Endodermal cell (in vitro differentiated cells): ENCODE measurements at regions not wholly inside any gene's neighbourhood (a gene's known extent, or its start where the extent isn't known, plus 50 kb on each side); places are given as distances from the start of the nearest gene placed in this dataset.

Source experiments
- DNase-seq: peaks from one replicate; pipeline ENCODE4 v3.0.0-alpha.2; 2017
- H3K27ac ChIP-seq: 2 replicates; pipeline ENCODE4 v1.5.1; 2013; ENCODE audit warnings: mild to moderate bottlenecking, low read depth, low read length, moderate library complexity
- H3K27me3 ChIP-seq: 2 replicates; pipeline ENCODE4 v1.6.1; 2013; ENCODE audit warnings: mild to moderate bottlenecking, low read length, moderate library complexity; ENCODE audit not compliant: insufficient read depth, control insufficient read depth, poor library complexity, severe bottlenecking
- H3K36me3 ChIP-seq: 2 replicates; pipeline ENCODE4 v1.7.0; 2013; ENCODE audit warnings: mild to moderate bottlenecking, low read length, moderate library complexity; ENCODE audit not compliant: control insufficient read depth, insufficient read depth
- H3K4me1 ChIP-seq: one replicate; pipeline ENCODE4 v1.7.0; 2013; ENCODE audit warnings: low read length; ENCODE audit not compliant: control insufficient read depth, insufficient read depth
- H3K4me3 ChIP-seq: 2 replicates; pipeline ENCODE4 v1.5.1; 2013; ENCODE audit warnings: mild to moderate bottlenecking, low read length, moderate library complexity
- H3K9ac ChIP-seq: 2 replicates; pipeline ENCODE4 v1.6.1; 2013; ENCODE audit warnings: mild to moderate bottlenecking, low read length, moderate library complexity; ENCODE audit not compliant: poor library complexity, severe bottlenecking; ENCODE audit errors: extremely low read depth
- H3K9me3 ChIP-seq: 2 replicates; pipeline ENCODE4 v1.6.1; 2013; ENCODE audit warnings: mild to moderate bottlenecking, low read length, moderate library complexity; ENCODE audit not compliant: control insufficient read depth
- H3K27ac Mint-ChIP-seq: 2 replicates; pipeline ENCODE4 v1.8.0; 2020; ENCODE audit warnings: mixed read lengths
- H3K27me3 Mint-ChIP-seq: 2 replicates; pipeline ENCODE4 v1.8.0; 2021; ENCODE audit warnings: mild to moderate bottlenecking, mixed read lengths; ENCODE audit not compliant: insufficient read depth
- H3K36me3 Mint-ChIP-seq: 2 replicates; pipeline ENCODE4 v1.8.0; 2020; ENCODE audit warnings: low read depth, mixed read lengths
- H3K4me1 Mint-ChIP-seq: 2 replicates; pipeline ENCODE4 v1.8.0; 2020; ENCODE audit warnings: mixed read lengths
- H3K4me3 Mint-ChIP-seq: 2 replicates; pipeline ENCODE4 v1.8.0; 2020; ENCODE audit warnings: mild to moderate bottlenecking, moderate library complexity, mixed read lengths
- H3K9me3 Mint-ChIP-seq: 2 replicates; pipeline ENCODE4 v1.8.0; 2020; ENCODE audit warnings: mild to moderate bottlenecking, mixed read lengths
- CTCF ChIP-seq: fragments of 200-600 bp; sonication (generic); conservative IDR thresholded peaks from 2 replicates; pipeline ENCODE4 v1.5.0; 2021; ENCODE audit warnings: antibody characterized with exemption, mild to moderate bottlenecking
- WGBS, 2 experiments: methylation state at CpG; one replicate each; pipeline versions ENCODE4 v1.1.5 to v1.1.7; 2013; ENCODE audit warnings: missing lambda C conversion rate in 2 of 2, mixed read lengths in 1 of 2; ENCODE audit not compliant: insufficient coverage in 1 of 2, insufficient read length in 1 of 2; 5-methylcytosine and 5-hydroxymethylcytosine counted together

DNA sequence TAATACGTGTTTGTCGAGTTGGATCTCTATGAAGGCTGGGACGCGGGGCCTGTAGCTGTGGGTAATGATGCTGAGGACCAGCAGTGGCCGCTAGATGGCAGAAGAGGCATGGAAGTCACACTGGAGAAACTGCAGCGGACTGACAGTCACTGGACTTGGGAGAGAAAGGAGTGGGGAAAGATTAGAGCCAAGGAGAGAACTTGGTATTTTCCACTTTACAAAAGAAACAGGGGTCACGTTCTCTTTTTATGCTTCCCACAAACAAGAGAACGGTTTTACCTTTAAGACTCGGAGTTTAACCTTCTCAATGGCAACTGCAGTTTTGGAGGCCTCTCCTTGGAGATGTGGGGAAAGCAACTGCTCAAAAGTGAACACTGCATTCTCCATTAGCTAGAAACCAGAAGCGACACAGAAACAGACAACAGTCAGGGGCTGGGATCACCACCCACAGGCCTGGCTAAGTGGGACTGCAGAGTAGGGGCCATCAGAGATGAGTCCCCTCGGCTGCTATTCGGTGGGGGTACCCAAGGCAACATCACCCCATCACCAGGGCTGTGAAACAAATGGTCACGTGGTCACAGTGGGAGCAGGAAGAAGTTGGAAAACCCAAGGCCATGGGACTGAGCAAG lies 51.1 kb upstream of the EDEM3 start:
- Mint-ChIP-seq H3K36me3 (peaks cover 3% of the 10 kb centered on the region), H3K4me3 (no peak overlapping the region), H3K4me1 (peaks cover 5% of the 10 kb centered on the region), H3K9me3 (no peaks in the 10 kb centered on the region), H3K27me3 (no peaks in the 10 kb centered on the region), H3K27ac (no peak overlapping the region)
- WGBS, 2 experiments, result 37 to 43% methylated on average over 6 to 13 of the region's 13 CpGs
- H3K4me3 ChIP-seq, result no peak overlapping the region
- H3K27me3 ChIP-seq, result peaks cover 12% of the 10 kb centered on the region
- H3K36me3 ChIP-seq, result no peaks in the 10 kb centered on the region
- H3K4me1 ChIP-seq, result peaks cover 4% of the 10 kb centered on the region
- DNase-seq, result peak; percentile 96
- peak; percentile 98 for TF ChIP-seq CTCF
- no peaks in the 10 kb centered on the region for H3K9me3 ChIP-seq
- no peak overlapping the region for H3K9ac ChIP-seq
- H3K27ac ChIP-seq, result no peak overlapping the region
